Liver (tissue), 8 donors: ENCODE measurements at regions not wholly inside any gene's neighbourhood (a gene's known extent, or its start where the extent isn't known, plus 50 kb on each side); places are given as distances from the start of the nearest gene placed in this dataset.

Source experiments
- DNase-seq: peaks from one replicate; pipeline ENCODE4 v3.0.0-alpha.2; 2017; ENCODE audit warnings: low spot score
- H3K27ac ChIP-seq, 2 donors: one replicate each; pipeline ENCODE4 v1.7.0; 2013; ENCODE audit warnings: inconsistent platforms in 2 of 2, low read length in 2 of 2, control low read depth in 1 of 2, low read depth in 1 of 2, mild to moderate bottlenecking in 1 of 2
- H3K27me3 ChIP-seq, 4 donors: one replicate each; pipeline versions ENCODE4 v1.6.1 to v1.7.0; 2013; ENCODE audit warnings: low read length in 3 of 4, inconsistent platforms in 1 of 4, mild to moderate bottlenecking in 1 of 4, moderate library complexity in 1 of 4; ENCODE audit not compliant: control insufficient read depth in 4 of 4, insufficient read depth in 4 of 4
- H3K36me3 ChIP-seq, 4 donors: one replicate each; pipeline versions ENCODE4 v1.6.1 to v1.7.0; 2013; ENCODE audit warnings: low read length in 3 of 4, mild to moderate bottlenecking in 3 of 4, low read depth in 1 of 4, moderate library complexity in 1 of 4; ENCODE audit not compliant: control insufficient read depth in 4 of 4, insufficient read depth in 3 of 4
- H3K4me1 ChIP-seq, 4 donors: one replicate each; pipeline versions ENCODE4 v1.6.1 to v1.7.0; 2013; ENCODE audit warnings: low read length in 3 of 4, mild to moderate bottlenecking in 3 of 4, moderate library complexity in 1 of 4; ENCODE audit not compliant: control insufficient read depth in 4 of 4, insufficient read depth in 4 of 4
- H3K4me3 ChIP-seq, 3 donors: one replicate each; pipeline versions ENCODE4 v1.6.1 to v1.7.0; 2013; ENCODE audit warnings: low read length in 3 of 3, control low read depth in 1 of 3, low read depth in 1 of 3, mild to moderate bottlenecking in 1 of 3
- H3K9ac ChIP-seq, 2 donors: one replicate each; pipeline ENCODE4 v1.7.0; 2013; ENCODE audit warnings: low read length in 2 of 2, mild to moderate bottlenecking in 2 of 2, moderate library complexity in 2 of 2, control low read depth in 1 of 2, low read depth in 1 of 2
- H3K9me3 ChIP-seq, 4 donors: one replicate each; pipeline versions ENCODE4 v1.6.1 to v1.7.0; 2013; ENCODE audit warnings: low read length in 3 of 4; ENCODE audit not compliant: control insufficient read depth in 4 of 4
- FOXA2 ChIP-seq: IDR thresholded peaks from 2 replicates; pipeline ENCODE4 v1.6.1; 2016; ENCODE audit warnings: antibody characterized with exemption
- GABPA ChIP-seq, 2 donors: IDR thresholded peaks in 1 of 2; conservative IDR thresholded peaks in 1 of 2; 2 replicates each; pipeline ENCODE4 v1.6.1; 2016; ENCODE audit warnings: antibody characterized with exemption in 2 of 2, mild to moderate bottlenecking in 1 of 2, moderate library complexity in 1 of 2
- HNF4A ChIP-seq, 2 donors: conservative IDR thresholded peaks; 2 replicates each; pipeline ENCODE4 v1.6.1; 2016; ENCODE audit warnings: antibody characterized with exemption in 2 of 2, mild to moderate bottlenecking in 2 of 2
- JUND ChIP-seq, 2 donors: IDR thresholded peaks; 2 replicates each; pipeline ENCODE4 v1.6.1; 2016; ENCODE audit warnings: antibody characterized with exemption in 2 of 2
- RAD21 ChIP-seq, 2 donors: IDR thresholded peaks; 2 replicates each; pipeline ENCODE4 v1.6.1; 2016; ENCODE audit warnings: antibody characterized with exemption in 2 of 2, mild to moderate bottlenecking in 2 of 2
- SP1 ChIP-seq: IDR thresholded peaks from 2 replicates; pipeline ENCODE4 v1.6.1; 2018; ENCODE audit warnings: antibody characterized with exemption, mild to moderate bottlenecking
- WGBS: extraction: QIAGEN DNeasy Blood & Tissue Kit; methylation state at CpG from one replicate; pipeline ENCODE4 v1.1.7; 2013; 5-methylcytosine and 5-hydroxymethylcytosine counted together
- TF ChIP-seq, protein P1 (sequence below): IDR thresholded peaks from 2 replicates; pipeline ENCODE4 v1.6.1; 2016; ENCODE audit warnings: antibody characterized with exemption, mild to moderate bottlenecking
- TF ChIP-seq, protein P2 (sequence below): IDR thresholded peaks from 2 replicates; pipeline ENCODE4 v1.6.1; 2016; ENCODE audit warnings: antibody characterized with exemption
- TF ChIP-seq, protein P3 (sequence below): IDR thresholded peaks from 2 replicates; pipeline ENCODE4 v1.6.1; 2016; ENCODE audit warnings: antibody characterized with exemption
- TF ChIP-seq, protein P4 (sequence below): fragments of 150-350 bp; IDR thresholded peaks from 2 replicates; pipeline ENCODE4 v1.5.1; 2017; ENCODE audit warnings: improper control_type of control experiment, low read depth, low read length; ENCODE audit not compliant: missing input control
- donor health status: healthy.
- donor health status: healthy.
- donor health status: healthy.
- donor health status: healthy.
- donor health status: healthy.

DNA sequence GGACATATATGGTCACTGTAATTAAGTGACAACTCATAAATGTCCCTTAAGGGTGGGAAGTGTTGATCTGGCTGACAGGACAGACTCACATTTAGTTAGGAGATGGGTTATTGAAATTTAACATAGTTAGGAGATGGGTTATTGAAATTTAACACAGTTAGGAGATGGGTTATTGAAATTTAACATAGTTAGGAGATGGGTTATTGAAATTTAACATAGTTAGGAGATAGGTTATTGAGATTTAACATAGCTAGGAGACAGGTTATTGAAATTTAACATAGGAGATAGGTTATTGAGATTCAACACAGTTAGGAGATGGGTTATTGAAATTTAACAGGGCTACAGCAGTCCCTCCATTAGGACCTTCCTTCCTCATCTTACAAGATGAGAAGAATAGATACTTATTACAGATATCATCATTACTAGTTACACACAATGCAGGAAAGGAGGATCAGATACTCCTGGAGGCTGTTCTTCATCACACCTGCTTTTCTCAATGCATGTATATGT, 98.5 kb downstream of the MTNR1B start:
- TF ChIP-seq HNF4A (conservative IDR thresholded peaks at IDR 0.05) (no peak), JUND (IDR thresholded peaks at IDR 0.05) (no peak), RAD21 (IDR thresholded peaks at IDR 0.05) (no peak), GABPA (IDR thresholded peaks at IDR 0.05 in 1 of 2, conservative IDR thresholded peaks at IDR 0.05 in 1 of 2) (no peak), SP1 (no peak)
- TF ChIP-seq, protein P1, sequence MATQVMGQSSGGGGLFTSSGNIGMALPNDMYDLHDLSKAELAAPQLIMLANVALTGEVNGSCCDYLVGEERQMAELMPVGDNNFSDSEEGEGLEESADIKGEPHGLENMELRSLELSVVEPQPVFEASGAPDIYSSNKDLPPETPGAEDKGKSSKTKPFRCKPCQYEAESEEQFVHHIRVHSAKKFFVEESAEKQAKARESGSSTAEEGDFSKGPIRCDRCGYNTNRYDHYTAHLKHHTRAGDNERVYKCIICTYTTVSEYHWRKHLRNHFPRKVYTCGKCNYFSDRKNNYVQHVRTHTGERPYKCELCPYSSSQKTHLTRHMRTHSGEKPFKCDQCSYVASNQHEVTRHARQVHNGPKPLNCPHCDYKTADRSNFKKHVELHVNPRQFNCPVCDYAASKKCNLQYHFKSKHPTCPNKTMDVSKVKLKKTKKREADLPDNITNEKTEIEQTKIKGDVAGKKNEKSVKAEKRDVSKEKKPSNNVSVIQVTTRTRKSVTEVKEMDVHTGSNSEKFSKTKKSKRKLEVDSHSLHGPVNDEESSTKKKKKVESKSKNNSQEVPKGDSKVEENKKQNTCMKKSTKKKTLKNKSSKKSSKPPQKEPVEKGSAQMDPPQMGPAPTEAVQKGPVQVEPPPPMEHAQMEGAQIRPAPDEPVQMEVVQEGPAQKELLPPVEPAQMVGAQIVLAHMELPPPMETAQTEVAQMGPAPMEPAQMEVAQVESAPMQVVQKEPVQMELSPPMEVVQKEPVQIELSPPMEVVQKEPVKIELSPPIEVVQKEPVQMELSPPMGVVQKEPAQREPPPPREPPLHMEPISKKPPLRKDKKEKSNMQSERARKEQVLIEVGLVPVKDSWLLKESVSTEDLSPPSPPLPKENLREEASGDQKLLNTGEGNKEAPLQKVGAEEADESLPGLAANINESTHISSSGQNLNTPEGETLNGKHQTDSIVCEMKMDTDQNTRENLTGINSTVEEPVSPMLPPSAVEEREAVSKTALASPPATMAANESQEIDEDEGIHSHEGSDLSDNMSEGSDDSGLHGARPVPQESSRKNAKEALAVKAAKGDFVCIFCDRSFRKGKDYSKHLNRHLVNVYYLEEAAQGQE, result no peak
- TF ChIP-seq, protein P2, sequence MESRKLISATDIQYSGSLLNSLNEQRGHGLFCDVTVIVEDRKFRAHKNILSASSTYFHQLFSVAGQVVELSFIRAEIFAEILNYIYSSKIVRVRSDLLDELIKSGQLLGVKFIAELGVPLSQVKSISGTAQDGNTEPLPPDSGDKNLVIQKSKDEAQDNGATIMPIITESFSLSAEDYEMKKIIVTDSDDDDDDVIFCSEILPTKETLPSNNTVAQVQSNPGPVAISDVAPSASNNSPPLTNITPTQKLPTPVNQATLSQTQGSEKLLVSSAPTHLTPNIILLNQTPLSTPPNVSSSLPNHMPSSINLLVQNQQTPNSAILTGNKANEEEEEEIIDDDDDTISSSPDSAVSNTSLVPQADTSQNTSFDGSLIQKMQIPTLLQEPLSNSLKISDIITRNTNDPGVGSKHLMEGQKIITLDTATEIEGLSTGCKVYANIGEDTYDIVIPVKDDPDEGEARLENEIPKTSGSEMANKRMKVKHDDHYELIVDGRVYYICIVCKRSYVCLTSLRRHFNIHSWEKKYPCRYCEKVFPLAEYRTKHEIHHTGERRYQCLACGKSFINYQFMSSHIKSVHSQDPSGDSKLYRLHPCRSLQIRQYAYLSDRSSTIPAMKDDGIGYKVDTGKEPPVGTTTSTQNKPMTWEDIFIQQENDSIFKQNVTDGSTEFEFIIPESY, result no peak
- TF ChIP-seq, protein P3, sequence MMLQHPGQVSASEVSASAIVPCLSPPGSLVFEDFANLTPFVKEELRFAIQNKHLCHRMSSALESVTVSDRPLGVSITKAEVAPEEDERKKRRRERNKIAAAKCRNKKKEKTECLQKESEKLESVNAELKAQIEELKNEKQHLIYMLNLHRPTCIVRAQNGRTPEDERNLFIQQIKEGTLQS, result no peak
- no peaks in the 10 kb centered on the region for H3K9me3 ChIP-seq
- DNase-seq, result no peak
- H3K9ac ChIP-seq, result no peak overlapping the region
- H3K4me3 ChIP-seq, result no peak overlapping the region
- no peak overlapping the region for H3K27ac ChIP-seq
- no peaks in the 10 kb centered on the region for H3K27me3 ChIP-seq
- H3K4me1 ChIP-seq, result peaks cover 0 to 6% (median 2%) of the 10 kb centered on the region in 4 donors
- no peaks in the 10 kb centered on the region for H3K36me3 ChIP-seq

DNA sequence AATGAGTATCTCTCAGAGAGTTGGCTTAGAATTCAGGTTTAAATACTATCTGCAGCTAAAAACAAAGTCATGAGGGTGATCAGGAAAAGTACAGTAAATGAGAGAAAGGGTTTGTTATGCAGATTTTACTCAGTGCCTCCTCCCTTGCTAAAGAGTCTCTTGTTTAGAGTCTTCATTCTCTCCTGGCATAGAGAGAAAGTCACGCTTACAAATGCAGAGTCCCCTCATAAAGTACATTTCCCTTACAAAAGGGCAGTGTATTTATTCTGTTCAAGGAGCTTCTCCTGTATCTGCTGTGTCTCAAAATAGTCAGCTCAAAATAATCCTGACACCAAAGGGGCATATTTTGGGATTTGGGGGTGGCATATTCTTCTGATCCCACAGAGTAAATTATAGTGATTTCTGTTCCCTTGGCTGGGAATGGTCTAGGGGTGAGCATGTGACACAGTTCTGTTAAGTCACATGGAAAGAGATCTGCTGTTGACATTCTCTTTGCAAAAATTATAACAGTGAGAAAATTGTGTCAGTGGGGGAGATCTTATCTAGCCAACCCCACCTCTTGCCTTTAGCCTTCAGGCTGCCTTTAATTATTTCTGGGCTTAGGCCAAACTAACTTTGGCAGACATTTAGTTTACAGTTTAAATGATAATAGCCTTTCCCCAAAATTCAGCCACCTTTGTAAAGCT, 102.9 kb downstream of the MTNR1B start:
- no peaks in the 10 kb centered on the region for H3K27me3 ChIP-seq
- no peak overlapping the region for H3K9ac ChIP-seq
- no peaks in the 10 kb centered on the region for H3K9me3 ChIP-seq
- 91% methylated on average over 1 of the region's 1 CpG for WGBS
- DNase-seq, result no peak
- TF ChIP-seq, protein P1, result no peak
- TF ChIP-seq, protein P2, result no peak
- TF ChIP-seq, protein P3, result no peak
- TF ChIP-seq SP1 (no peak), GABPA (IDR thresholded peaks at IDR 0.05 in 1 of 2, conservative IDR thresholded peaks at IDR 0.05 in 1 of 2) (no peak), RAD21 (IDR thresholded peaks at IDR 0.05) (no peak), FOXA2 (no peak)
- TF ChIP-seq, protein P4, sequence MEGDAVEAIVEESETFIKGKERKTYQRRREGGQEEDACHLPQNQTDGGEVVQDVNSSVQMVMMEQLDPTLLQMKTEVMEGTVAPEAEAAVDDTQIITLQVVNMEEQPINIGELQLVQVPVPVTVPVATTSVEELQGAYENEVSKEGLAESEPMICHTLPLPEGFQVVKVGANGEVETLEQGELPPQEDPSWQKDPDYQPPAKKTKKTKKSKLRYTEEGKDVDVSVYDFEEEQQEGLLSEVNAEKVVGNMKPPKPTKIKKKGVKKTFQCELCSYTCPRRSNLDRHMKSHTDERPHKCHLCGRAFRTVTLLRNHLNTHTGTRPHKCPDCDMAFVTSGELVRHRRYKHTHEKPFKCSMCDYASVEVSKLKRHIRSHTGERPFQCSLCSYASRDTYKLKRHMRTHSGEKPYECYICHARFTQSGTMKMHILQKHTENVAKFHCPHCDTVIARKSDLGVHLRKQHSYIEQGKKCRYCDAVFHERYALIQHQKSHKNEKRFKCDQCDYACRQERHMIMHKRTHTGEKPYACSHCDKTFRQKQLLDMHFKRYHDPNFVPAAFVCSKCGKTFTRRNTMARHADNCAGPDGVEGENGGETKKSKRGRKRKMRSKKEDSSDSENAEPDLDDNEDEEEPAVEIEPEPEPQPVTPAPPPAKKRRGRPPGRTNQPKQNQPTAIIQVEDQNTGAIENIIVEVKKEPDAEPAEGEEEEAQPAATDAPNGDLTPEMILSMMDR, result no peak
- H3K4me3 ChIP-seq, result no peak overlapping the region
- H3K36me3 ChIP-seq, result no peaks in the 10 kb centered on the region
- no peak overlapping the region for H3K27ac ChIP-seq
- H3K4me1 ChIP-seq, result peaks cover 0 to 1% (median 0%) of the 10 kb centered on the region in 4 donors
